KMS-11 (cell line): ENCODE measurements at regions not wholly inside any gene's neighbourhood (a gene's known extent, or its start where the extent isn't known, plus 50 kb on each side); places are given as distances from the start of the nearest gene placed in this dataset.

Experiments used
- H2AFZ ChIP-seq: fragments of 200-600 bp; sonication (generic); 2 replicates; pipeline ENCODE4 v1.6.1; 2016; ENCODE audit warnings: antibody characterized with exemption, mixed run types, low read depth
- H3K27ac ChIP-seq: fragments of 200-600 bp; sonication (generic); 2 replicates; pipeline ENCODE4 v1.6.1; 2016; ENCODE audit warnings: mild to moderate bottlenecking, mixed run types
- H3K27me3 ChIP-seq: fragments of 200-600 bp; sonication (generic); 2 replicates; pipeline ENCODE4 v1.6.1; 2017; ENCODE audit warnings: mild to moderate bottlenecking, low read depth, mixed run types, moderate library complexity; ENCODE audit not compliant: insufficient read depth
- H3K36me3 ChIP-seq: fragments of 200-600 bp; sonication (generic); 2 replicates; pipeline ENCODE4 v1.6.1; 2017; ENCODE audit warnings: mild to moderate bottlenecking, mixed run types; ENCODE audit not compliant: insufficient read depth
- H3K4me1 ChIP-seq: fragments of 200-600 bp; sonication (generic); 2 replicates; pipeline ENCODE4 v1.6.1; 2016; ENCODE audit warnings: mild to moderate bottlenecking, low read depth, mixed run types; ENCODE audit not compliant: poor library complexity, severe bottlenecking
- H3K4me2 ChIP-seq: fragments of 200-600 bp; sonication (generic); 2 replicates; pipeline ENCODE4 v1.7.0; 2016; ENCODE audit warnings: mild to moderate bottlenecking, mixed run types
- H3K4me3 ChIP-seq: fragments of 200-600 bp; sonication (generic); IDR thresholded peaks from 2 replicates; pipeline ENCODE4 v1.6.1; 2017; ENCODE audit warnings: low read depth, low read length, mixed read lengths; ENCODE audit not compliant: insufficient read depth
- H3K79me2 ChIP-seq: fragments of 200-600 bp; sonication (generic); 2 replicates; pipeline ENCODE4 v1.6.1; 2016; ENCODE audit warnings: low read depth, mixed run types; ENCODE audit not compliant: insufficient read depth
- H3K9ac ChIP-seq: fragments of 200-600 bp; sonication (generic); 2 replicates; pipeline ENCODE4 v1.6.1; 2016; ENCODE audit warnings: mild to moderate bottlenecking, mixed run types
- H4K20me1 ChIP-seq: fragments of 200-600 bp; sonication (generic); 2 replicates; pipeline ENCODE4 v1.6.1; 2016; ENCODE audit warnings: mild to moderate bottlenecking, mixed run types; ENCODE audit not compliant: insufficient read depth
- CTCF ChIP-seq: fragments of 200-600 bp; sonication (generic); conservative IDR thresholded peaks from 2 replicates; pipeline ENCODE4 v1.6.1; 2017; ENCODE audit warnings: low read depth, mild to moderate bottlenecking, antibody characterized with exemption, low read length, moderate library complexity, mixed read lengths

DNA sequence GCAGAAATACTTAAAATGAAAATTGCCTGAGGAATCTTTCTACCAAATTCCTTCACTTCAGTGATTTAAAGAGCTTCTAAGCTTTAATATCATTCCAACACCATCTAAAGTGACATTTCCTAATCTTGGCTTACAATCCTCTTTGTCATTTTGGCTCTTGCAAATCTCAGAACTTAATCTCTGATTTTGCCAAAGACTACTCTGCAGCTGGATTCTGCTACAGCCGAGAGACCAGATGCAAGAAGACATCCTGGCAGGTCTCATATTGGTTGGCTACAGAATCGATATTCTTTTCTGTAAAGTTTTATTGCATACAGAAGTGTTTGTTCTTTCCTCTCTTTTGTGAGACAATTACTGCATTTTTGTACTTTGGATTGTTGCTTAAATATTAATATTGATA, 716.5 kb upstream of the LRATD1 start:
- H3K36me3 ChIP-seq: no peaks in the 10 kb centered on the region
- no peak overlapping the region for H3K4me3 ChIP-seq
- no peak for TF ChIP-seq CTCF
- no peaks in the 10 kb centered on the region for H4K20me1 ChIP-seq
- H2AFZ ChIP-seq: no peak overlapping the region
- no peaks in the 10 kb centered on the region for H3K79me2 ChIP-seq
- no peaks in the 10 kb centered on the region for H3K4me1 ChIP-seq
- no peaks in the 10 kb centered on the region for H3K27me3 ChIP-seq
- no peak overlapping the region for H3K4me2 ChIP-seq
- H3K9ac ChIP-seq: no peak overlapping the region
- H3K27ac ChIP-seq: no peak overlapping the region

DNA sequence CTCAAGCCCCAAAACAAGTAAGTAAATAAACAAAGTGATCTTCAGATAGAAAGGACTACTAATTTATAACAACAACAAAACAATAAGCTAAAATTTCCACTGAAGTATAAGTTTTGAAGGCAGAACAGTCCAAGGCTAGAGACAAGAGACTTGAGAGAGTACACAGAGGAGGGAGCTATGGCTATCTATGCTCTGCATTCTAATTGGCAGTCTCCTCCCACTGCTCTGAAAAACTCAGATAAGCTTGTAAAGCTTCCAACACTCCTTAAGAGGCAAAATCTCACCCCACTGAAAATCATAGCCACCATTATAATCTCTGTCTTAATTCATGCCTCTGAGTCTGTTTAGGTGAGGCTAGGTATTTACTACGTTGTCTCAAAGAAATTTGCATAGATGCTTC, 714.6 kb upstream of the LRATD1 start:
- H2AFZ ChIP-seq: no peak overlapping the region
- no peaks in the 10 kb centered on the region for H4K20me1 ChIP-seq
- H3K9ac ChIP-seq: no peak overlapping the region
- no peak overlapping the region for H3K4me3 ChIP-seq
- H3K36me3 ChIP-seq: no peaks in the 10 kb centered on the region
- H3K27me3 ChIP-seq: no peaks in the 10 kb centered on the region
- H3K4me2 ChIP-seq: no peak overlapping the region
- H3K79me2 ChIP-seq: no peaks in the 10 kb centered on the region
- no peaks in the 10 kb centered on the region for H3K4me1 ChIP-seq
- no peak overlapping the region for H3K27ac ChIP-seq
- no peak for TF ChIP-seq CTCF

- H3K4me2 ChIP-seq: no peak overlapping the region
- H3K9ac ChIP-seq: no peak overlapping the region
- H3K4me3 ChIP-seq: no peak overlapping the region
- H3K27me3 ChIP-seq: no peaks in the 10 kb centered on the region
- H3K27ac ChIP-seq: no peak overlapping the region
- H4K20me1 ChIP-seq: no peaks in the 10 kb centered on the region
- no peaks in the 10 kb centered on the region for H3K4me1 ChIP-seq
- no peaks in the 10 kb centered on the region for H3K36me3 ChIP-seq
- H2AFZ ChIP-seq: no peak overlapping the region
- no peaks in the 10 kb centered on the region for H3K79me2 ChIP-seq
- TF ChIP-seq CTCF: no peak
Observed at GRCh38 chr2:13919981-13920382, 712.5 kb upstream of the LRATD1 start.

DNA sequence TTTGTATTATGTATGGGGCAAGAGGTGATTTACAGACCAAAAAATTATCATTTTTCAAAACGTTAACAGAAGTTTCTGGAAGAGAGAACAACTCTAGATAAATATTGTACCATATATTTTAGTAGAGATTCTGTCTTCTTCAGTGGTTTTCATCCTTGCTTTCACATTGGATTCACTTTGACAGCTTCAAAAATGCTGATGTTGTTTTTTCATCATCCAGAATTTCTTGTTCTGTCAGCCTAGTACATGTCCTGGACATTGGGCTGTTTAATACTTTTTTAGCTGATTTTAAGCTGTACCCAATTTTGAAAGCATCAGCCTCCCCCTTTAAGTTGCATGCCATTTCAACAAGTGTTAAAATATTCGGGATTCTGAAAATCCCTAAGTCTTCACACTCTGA, 711.3 kb upstream of the LRATD1 start:
- Histone ChIP-seq H4K20me1 (no peaks in the 10 kb centered on the region), H3K36me3 (no peaks in the 10 kb centered on the region), H3K4me2 (no peak overlapping the region), H2AFZ (no peak overlapping the region), H3K27me3 (no peaks in the 10 kb centered on the region), H3K27ac (no peak overlapping the region), H3K9ac (no peak overlapping the region), H3K79me2 (no peaks in the 10 kb centered on the region), H3K4me3 (no peak overlapping the region), H3K4me1 (no peaks in the 10 kb centered on the region)
- TF ChIP-seq CTCF: no peak

GRCh38 chr2:13923823-13924222, 708.7 kb upstream of the LRATD1 start:
- Histone ChIP-seq H3K27me3 (no peaks in the 10 kb centered on the region), H3K4me1 (no peaks in the 10 kb centered on the region), H4K20me1 (no peaks in the 10 kb centered on the region), H3K4me2 (no peak overlapping the region), H3K79me2 (no peaks in the 10 kb centered on the region), H3K4me3 (no peak overlapping the region), H3K27ac (no peak overlapping the region), H2AFZ (no peak overlapping the region), H3K36me3 (no peaks in the 10 kb centered on the region), H3K9ac (no peak overlapping the region)
- no peak for TF ChIP-seq CTCF
